Astrocyte (in vitro differentiated cells and primary cell): ENCODE measurements at regions not wholly inside any gene's neighbourhood (a gene's known extent, or its start where the extent isn't known, plus 50 kb on each side); places are given as distances from the start of the nearest gene placed in this dataset.

Experiments used
- DNase-seq: peaks from one replicate; pipeline ENCODE4 v3.0.0-alpha.2; 2010; ENCODE audit warnings: low read depth
- FAIRE-seq: peaks from 2 replicates; lab custom pipeline; 2011; peaks lifted over from hg19 to GRCh38; lab: Jason Lieb, UNC
- H2AFZ ChIP-seq: 2 replicates; pipeline ENCODE4 v1.6.0; 2012; ENCODE audit warnings: low read depth, low read length, inconsistent platforms
- H3K27ac ChIP-seq: 2 replicates; pipeline ENCODE4 v1.5.1; 2011; ENCODE audit warnings: low read depth, low read length, inconsistent platforms
- H3K27me3 ChIP-seq: 2 replicates; pipeline ENCODE4 v1.6.0; 2011; ENCODE audit warnings: low read length, inconsistent platforms; ENCODE audit not compliant: insufficient read depth
- H3K36me3 ChIP-seq: 2 replicates; pipeline ENCODE4 v1.5.1; 2011; ENCODE audit warnings: low read length, inconsistent platforms; ENCODE audit not compliant: insufficient read depth
- H3K4me1 ChIP-seq: 2 replicates; pipeline ENCODE4 v1.5.1; 2011; ENCODE audit warnings: low read length, inconsistent platforms; ENCODE audit not compliant: insufficient read depth
- H3K4me2 ChIP-seq: 2 replicates; pipeline ENCODE4 v1.6.0; 2012; ENCODE audit warnings: low read length, inconsistent platforms
- H3K4me3 ChIP-seq: 2 replicates; pipeline ENCODE4 v1.5.1; 2011; ENCODE audit warnings: low read depth, mild to moderate bottlenecking, low read length, inconsistent platforms; ENCODE audit not compliant: insufficient read depth
- H3K79me2 ChIP-seq: 2 replicates; pipeline ENCODE4 v1.6.0; 2012; ENCODE audit warnings: mild to moderate bottlenecking, low read length, inconsistent platforms; ENCODE audit not compliant: insufficient read depth
- H3K9ac ChIP-seq: 2 replicates; pipeline ENCODE4 v1.6.0; 2012; ENCODE audit warnings: mild to moderate bottlenecking, low read length, inconsistent platforms
- H3K9me3 ChIP-seq: 2 replicates; pipeline ENCODE4 v1.5.1; 2012; ENCODE audit warnings: low read depth, mild to moderate bottlenecking, low read length, inconsistent platforms; ENCODE audit not compliant: insufficient read depth
- H4K20me1 ChIP-seq: 2 replicates; pipeline ENCODE4 v1.6.0; 2012; ENCODE audit warnings: low read length, inconsistent platforms; ENCODE audit not compliant: insufficient read depth
- H3K27ac Mint-ChIP-seq: one replicate; pipeline ENCODE4 v1.8.0; 2021; ENCODE audit warnings: mild to moderate bottlenecking, mixed read lengths; ENCODE audit not compliant: unreplicated experiment
- H3K27me3 Mint-ChIP-seq: one replicate; pipeline ENCODE4 v1.8.0; 2021; ENCODE audit warnings: low read depth, mixed read lengths; ENCODE audit not compliant: unreplicated experiment
- H3K36me3 Mint-ChIP-seq: one replicate; pipeline ENCODE4 v1.8.0; 2021; ENCODE audit warnings: low read depth, mixed read lengths; ENCODE audit not compliant: unreplicated experiment
- H3K4me1 Mint-ChIP-seq: one replicate; pipeline ENCODE4 v1.8.0; 2021; ENCODE audit warnings: low read depth, mixed read lengths; ENCODE audit not compliant: unreplicated experiment
- H3K4me3 Mint-ChIP-seq: one replicate; pipeline ENCODE4 v1.8.0; 2021; ENCODE audit warnings: mild to moderate bottlenecking, moderate library complexity, mixed read lengths; ENCODE audit not compliant: unreplicated experiment
- H3K9me3 Mint-ChIP-seq: one replicate; pipeline ENCODE4 v1.8.0; 2021; ENCODE audit warnings: mild to moderate bottlenecking, mixed read lengths; ENCODE audit not compliant: unreplicated experiment
- EZH2 ChIP-seq: IDR thresholded peaks from 2 replicates; pipeline ENCODE4 v1.6.1; 2012; ENCODE audit warnings: mild to moderate bottlenecking, low read length, inconsistent platforms; ENCODE audit not compliant: insufficient read depth
- TF ChIP-seq, protein P1 (sequence below): IDR thresholded peaks from 2 replicates; pipeline ENCODE4 v1.5.1; 2011; ENCODE audit warnings: low read depth, mild to moderate bottlenecking, inconsistent platforms, low read length, moderate library complexity; ENCODE audit not compliant: insufficient read depth

DNA sequence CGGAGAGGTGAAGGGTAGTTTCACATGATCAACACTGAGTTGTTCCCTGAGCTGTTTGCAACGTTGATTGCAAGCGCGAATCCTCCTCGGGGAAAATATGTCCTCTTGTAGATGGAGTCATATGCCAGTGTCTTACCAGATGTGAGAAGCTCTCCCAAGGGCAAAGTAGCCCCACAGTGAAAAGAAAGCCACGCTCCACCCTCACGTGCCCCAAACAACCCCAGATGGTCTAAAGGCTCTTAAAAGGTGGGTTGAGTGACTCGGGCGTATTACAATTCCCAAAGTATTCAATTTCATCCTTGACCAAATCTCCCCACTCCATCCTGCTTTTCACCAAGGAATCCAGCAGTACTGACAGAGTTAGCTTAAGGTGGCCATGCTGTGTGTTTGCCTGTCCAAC, 332.1 kb upstream of the SOX11 start:
- Mint-ChIP-seq H3K9me3 (no peaks in the 10 kb centered on the region), H3K27ac (no peak overlapping the region), H3K4me1 (no peaks in the 10 kb centered on the region), H3K27me3 (no peaks in the 10 kb centered on the region), H3K4me3 (no peak overlapping the region), H3K36me3 (no peaks in the 10 kb centered on the region)
- Histone ChIP-seq H3K4me2 (no peak overlapping the region), H3K27me3 (no peaks in the 10 kb centered on the region), H3K4me3 (no peak overlapping the region), H3K79me2 (no peaks in the 10 kb centered on the region), H3K9ac (no peak overlapping the region), H3K4me1 (no peaks in the 10 kb centered on the region), H3K9me3 (no peaks in the 10 kb centered on the region), H4K20me1 (no peaks in the 10 kb centered on the region), H3K36me3 (no peaks in the 10 kb centered on the region), H3K27ac (no peak overlapping the region), H2AFZ (no peak overlapping the region)
- TF ChIP-seq, protein P1, sequence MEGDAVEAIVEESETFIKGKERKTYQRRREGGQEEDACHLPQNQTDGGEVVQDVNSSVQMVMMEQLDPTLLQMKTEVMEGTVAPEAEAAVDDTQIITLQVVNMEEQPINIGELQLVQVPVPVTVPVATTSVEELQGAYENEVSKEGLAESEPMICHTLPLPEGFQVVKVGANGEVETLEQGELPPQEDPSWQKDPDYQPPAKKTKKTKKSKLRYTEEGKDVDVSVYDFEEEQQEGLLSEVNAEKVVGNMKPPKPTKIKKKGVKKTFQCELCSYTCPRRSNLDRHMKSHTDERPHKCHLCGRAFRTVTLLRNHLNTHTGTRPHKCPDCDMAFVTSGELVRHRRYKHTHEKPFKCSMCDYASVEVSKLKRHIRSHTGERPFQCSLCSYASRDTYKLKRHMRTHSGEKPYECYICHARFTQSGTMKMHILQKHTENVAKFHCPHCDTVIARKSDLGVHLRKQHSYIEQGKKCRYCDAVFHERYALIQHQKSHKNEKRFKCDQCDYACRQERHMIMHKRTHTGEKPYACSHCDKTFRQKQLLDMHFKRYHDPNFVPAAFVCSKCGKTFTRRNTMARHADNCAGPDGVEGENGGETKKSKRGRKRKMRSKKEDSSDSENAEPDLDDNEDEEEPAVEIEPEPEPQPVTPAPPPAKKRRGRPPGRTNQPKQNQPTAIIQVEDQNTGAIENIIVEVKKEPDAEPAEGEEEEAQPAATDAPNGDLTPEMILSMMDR: no peak
- FAIRE-seq (no peak), DNase-seq (no peak)

DNA sequence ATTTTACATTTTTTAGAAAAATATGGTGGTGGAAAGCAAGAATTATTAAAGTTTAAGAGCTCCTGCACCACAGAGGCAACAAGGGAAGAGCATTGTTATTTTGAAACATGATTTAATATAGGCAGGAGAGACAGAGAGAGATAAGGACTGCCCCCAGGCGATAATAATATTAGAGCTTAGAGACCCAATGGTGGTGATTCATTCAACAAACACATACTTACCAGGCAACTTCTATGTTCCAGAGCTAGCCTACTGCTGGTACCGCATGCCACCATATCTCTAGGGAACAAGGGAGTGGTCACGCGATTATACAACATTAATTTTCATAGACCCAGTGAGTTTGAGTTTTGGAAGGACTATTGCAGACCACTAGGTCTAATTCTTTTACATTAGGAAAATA, 327.8 kb upstream of the SOX11 start:
- no peak overlapping the region for H2AFZ ChIP-seq
- Mint-ChIP-seq H3K4me3 (no peak overlapping the region), H3K27me3 (no peaks in the 10 kb centered on the region), H3K4me1 (no peaks in the 10 kb centered on the region), H3K36me3 (no peaks in the 10 kb centered on the region), H3K27ac (no peak overlapping the region), H3K9me3 (peaks cover 1% of the 10 kb centered on the region)
- no peaks in the 10 kb centered on the region for H3K4me1 ChIP-seq
- FAIRE-seq (no peak), DNase-seq (no peak)
- H3K9ac ChIP-seq: no peak overlapping the region
- no peak overlapping the region for H3K4me2 ChIP-seq
- no peaks in the 10 kb centered on the region for H3K27me3 ChIP-seq
- H3K79me2 ChIP-seq: no peaks in the 10 kb centered on the region
- no peak overlapping the region for H3K4me3 ChIP-seq
- no peak for TF ChIP-seq EZH2
- H3K36me3 ChIP-seq: no peaks in the 10 kb centered on the region
- H3K27ac ChIP-seq: no peak overlapping the region
- no peaks in the 10 kb centered on the region for H4K20me1 ChIP-seq
- H3K9me3 ChIP-seq: no peaks in the 10 kb centered on the region

DNA sequence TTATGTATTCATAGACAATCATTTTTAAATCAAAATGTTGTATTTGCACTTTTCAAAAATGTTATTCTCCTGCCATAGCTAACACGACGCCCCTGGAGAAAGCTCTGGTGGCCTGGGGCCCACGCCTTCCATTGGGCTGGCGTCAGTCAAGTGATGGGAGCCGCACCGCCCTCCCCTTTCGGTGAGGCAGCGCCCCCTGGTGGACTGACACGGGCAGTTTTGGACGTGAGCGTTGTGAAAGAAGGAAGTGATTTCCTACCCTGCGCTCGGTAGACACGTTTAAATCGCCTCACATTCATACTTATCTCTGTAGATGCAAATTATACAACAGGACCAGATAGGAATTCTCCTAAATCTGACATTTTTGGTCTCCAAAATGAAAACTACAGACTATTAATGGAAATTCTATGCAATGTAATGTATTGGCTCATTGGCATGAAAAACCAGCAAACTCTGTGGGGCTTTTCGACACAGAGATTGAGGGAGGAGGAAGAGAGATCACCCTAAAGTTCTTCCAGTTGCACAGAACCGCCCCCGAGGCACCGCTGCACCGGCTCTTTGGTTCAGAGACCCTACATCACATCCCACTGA, 326.2 kb upstream of the SOX11 start:
- H4K20me1 ChIP-seq: no peaks in the 10 kb centered on the region
- no peak overlapping the region for H3K4me3 ChIP-seq
- H3K27ac Mint-ChIP-seq: no peak overlapping the region
- H3K27me3 Mint-ChIP-seq: no peaks in the 10 kb centered on the region
- TF ChIP-seq EZH2: no peak
- TF ChIP-seq, protein P1: peak; percentile 78
- H3K79me2 ChIP-seq: no peaks in the 10 kb centered on the region
- H3K27ac ChIP-seq: no peak overlapping the region
- H3K4me2 ChIP-seq: peak overlapping the region; percentile 22
- FAIRE-seq (no peak), DNase-seq (peak; percentile 16)
- H3K27me3 ChIP-seq: no peaks in the 10 kb centered on the region
- H3K4me1 ChIP-seq: no peaks in the 10 kb centered on the region
- H3K4me3 Mint-ChIP-seq: no peak overlapping the region
- peaks cover 1% of the 10 kb centered on the region for H3K9me3 Mint-ChIP-seq
- no peaks in the 10 kb centered on the region for H3K4me1 Mint-ChIP-seq
- no peaks in the 10 kb centered on the region for H3K9me3 ChIP-seq
- H2AFZ ChIP-seq: peak overlapping the region; percentile 21
- H3K36me3 ChIP-seq: no peaks in the 10 kb centered on the region
- no peak overlapping the region for H3K9ac ChIP-seq
- no peaks in the 10 kb centered on the region for H3K36me3 Mint-ChIP-seq
